Mucosa of gallbladder (tissue), 1 donor: ENCODE measurements at regions not wholly inside any gene's neighbourhood (a gene's known extent, or its start where the extent isn't known, plus 50 kb on each side); places are given as distances from the start of the nearest gene placed in this dataset.
"Not testable (repeated sequence)": the region's sequence is repeated elsewhere in the genome, so short reads cannot be mapped to it uniquely, and the experiment has no call there.

Experiments
- DNase-seq: peaks from one replicate; pipeline ENCODE4 v3.0.0-alpha.2; 2020; ENCODE audit warnings: low spot score
- donor health status: DM: no; HTN: no; CAD: no.

DNA sequence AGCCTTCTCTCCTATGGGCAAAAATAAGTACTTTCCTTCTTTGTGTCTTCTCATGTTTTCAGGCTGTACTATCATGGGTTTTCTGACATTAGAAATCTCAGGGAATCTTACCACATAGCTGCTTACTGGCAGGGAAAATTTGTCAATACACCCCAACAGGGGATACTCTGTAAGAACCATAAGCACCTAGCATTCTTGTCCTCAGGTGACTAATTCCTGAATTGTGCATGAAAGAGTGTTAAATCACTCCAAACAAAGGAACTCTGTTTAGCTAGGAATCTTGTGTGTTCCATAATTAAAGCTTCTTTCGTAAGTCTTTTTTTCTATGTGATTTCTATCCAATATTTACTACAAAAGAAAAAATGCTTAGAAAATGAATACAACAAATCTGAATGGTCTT, 206.7 kb upstream of the POT1 start:
- no peak for DNase-seq

DNA sequence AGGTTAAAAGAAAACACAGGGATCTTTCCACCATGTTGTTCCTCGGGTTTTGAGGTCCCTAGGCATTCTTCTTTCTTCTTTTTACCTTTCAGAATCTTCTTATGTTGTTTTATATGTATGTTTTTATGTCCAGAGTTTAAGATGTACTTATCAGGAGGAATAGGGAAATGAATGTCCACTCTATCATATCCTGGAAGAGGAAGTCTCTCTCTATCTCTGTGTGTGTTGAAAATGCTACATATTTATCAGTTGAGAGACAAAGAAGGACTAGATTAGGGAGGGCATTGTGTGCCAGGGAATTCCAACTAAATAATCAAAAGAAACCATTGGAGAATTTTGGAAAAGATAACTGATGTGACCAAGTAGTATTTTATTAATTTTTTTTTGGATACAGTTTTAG, 200.5 kb upstream of the POT1 start:
- DNase-seq, result no peak

DNA sequence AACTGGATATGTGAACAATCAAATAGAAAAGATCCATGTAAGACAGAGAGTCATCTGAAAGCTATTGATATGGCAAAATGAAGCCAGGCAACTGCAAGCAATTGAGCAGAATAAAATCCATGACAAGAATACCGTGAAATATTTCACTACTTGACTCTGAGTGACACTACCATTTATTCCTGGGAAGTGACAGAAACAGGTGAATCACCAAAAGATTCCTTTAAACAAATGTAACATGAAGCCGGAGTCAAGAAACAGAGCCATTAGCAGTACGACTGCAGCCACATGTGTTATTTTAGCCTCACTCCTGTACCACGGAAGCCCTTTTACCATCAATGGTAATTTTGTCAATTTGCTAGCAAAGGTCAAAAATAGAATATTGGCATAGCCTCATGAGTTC, 197.7 kb upstream of the POT1 start:
- no peak for DNase-seq

DNA sequence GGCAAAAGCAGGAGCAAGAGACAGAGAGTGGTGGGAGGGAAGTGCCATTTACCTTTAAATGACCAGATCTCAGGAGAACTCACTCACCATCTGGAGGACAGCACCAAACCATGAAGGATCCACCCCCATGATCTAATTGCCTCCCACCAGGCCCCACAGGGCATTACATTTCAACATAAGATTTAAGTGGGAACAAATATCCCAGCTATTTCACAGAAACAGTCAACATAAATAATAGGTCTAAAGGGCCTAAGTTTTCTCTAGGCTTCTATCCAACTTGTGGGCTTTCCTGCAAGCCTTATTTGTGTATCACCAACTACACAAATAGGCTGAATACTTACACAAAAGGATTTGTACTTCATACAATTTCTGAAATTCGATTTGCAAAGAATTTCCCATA, 196.8 kb upstream of the POT1 start:
- no peak for DNase-seq

DNA sequence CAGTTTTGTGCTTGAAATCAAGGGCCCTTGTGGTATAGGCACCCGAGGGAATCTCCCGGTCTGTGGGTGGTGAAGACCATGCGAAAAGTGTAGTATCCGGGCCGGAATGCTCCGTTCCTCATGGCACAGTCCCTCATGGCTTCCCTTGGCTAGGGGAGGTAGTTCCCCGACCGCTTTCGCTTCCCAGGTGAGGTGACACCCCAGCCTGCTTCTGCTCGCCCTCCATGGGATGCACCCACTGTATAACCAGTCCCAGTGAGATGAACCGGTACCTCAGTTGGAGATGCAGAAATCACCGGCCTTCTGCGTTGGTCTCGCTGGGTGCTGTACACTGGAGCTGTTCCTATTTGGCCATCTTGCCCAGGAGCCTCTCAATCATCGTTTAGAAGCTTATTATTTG, 195.7 kb upstream of the POT1 start:
- no peak for DNase-seq

DNA sequence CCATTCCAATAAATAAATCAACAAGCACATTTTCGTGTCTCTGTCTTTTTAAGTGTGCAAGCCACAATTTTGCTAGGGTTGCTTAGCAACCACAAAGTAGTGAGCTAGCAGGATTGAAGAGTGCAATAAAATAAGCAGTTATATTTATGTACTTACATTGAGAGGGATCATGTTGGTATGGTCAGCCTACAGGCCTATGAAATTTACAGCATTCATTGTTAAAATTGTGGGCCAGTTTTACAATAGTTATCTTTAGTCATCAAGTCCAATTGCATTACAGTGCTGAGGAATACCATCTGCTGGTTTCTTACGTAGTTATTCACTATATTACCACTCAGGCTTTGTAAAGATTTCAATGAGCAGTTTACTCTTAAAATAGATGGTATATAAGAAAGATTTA, 192.5 kb upstream of the POT1 start:
- DNase-seq, result no peak

DNA sequence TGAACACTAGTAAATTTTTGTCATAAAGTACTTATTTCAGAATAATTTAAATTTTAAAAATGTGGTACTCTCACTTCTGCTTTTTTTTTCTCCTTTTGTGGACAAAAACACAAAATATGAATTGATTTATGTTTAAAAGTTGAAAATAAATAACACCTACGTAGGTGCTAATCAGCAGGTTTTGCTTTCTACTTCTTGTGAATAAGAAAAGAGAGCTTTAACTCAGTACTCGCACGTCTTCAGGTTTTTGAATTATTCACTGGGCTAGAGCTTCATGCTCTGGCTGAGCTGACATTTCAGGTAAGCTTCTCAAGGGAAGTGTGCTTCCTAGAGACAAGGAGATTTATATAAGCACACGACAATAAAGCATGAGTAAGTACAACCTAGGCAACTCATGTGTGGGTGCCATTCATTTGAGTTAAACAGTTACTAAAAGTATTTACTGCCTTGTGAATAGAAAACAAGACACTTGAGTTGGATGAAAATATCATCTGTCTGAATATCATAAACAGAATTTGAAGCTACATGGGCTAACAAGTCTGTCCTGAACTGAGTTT, 190.0 kb upstream of the POT1 start:
- no peak for DNase-seq

DNA sequence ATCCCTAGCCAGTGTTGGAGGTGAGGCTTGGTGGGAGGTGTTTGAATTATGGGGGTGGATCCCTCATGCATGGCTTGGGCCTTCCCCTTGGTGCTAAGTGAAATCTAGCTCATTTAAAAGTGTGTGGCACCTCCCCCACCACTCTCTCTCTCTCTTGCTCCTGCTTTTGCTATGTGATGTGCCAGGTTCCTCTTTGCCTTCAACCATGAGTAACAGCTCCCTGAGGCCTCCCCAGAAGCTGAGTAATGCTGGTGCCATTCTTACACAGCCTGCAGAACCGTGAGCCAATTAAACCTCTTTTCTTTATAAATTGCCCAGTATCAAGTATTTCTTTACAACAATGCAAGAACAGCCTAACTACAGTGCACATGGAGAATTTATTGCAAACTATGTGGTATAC, 188.8 kb upstream of the POT1 start:
- no peak for DNase-seq

DNA sequence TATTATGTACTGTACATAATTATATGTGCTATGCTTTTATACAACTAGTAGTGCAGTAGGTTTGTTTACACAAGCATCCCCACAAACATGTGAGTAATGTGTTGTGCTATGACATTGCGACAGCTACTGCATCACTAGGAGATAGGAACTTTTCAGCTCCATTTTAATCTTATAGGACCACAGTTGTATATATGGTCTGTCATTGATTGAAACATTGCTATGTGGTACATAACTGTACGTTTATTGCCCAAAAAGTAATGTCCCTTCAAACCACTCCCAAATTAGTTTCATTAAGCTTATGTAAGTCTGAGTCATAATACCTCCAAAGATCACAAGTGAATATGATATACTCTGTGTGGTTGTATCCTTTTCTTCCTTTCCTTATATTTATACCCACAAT, 183.2 kb upstream of the POT1 start:
- no peak for DNase-seq

DNA sequence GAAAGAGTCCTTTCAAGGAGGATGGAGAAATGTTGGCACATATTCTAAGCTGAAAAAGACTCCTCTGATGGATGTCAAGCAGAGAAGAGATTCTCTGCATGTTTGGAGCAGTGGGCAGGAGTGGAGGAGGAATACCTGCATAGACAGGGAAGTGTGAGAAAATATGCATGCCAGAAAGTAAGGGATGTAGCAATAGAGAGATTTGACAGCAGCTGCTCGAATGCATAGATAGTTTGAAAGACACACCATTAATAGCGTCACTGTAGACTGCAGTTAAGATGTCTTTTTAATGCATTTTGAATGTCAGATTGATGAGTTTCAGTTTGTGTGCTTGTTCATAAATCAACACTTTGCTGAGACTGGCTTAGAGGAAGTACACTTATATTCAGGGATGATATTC, 169.9 kb upstream of the POT1 start:
- DNase-seq, result no peak

DNA sequence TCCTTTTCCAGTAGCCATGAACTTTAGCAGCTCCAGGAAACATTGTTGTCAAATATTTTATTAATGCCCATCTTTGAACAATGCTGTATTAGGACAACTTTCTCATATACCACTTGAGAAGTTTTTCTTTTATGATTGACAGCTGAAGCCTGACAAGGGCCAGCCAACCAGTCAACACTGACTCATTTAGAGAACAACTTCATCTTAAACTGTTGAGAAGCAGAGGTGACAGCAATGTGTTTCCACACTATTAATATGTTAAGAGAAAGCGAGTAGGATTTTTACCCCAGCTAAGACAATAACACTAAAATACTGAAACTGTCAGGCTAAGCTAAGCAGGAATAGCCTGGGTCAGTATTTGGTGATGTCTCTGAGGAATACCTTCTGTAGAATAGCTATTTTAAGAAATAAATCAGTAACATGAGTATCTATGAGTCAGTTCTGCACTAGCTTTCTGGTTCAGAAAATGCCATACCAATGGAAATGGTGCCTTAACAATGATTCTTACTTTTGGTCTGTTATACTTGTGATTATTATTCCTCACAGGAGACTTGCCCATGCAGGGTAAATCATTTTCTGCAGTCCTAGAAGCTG, 168.8 kb upstream of the POT1 start:
- DNase-seq, result no peak

DNA sequence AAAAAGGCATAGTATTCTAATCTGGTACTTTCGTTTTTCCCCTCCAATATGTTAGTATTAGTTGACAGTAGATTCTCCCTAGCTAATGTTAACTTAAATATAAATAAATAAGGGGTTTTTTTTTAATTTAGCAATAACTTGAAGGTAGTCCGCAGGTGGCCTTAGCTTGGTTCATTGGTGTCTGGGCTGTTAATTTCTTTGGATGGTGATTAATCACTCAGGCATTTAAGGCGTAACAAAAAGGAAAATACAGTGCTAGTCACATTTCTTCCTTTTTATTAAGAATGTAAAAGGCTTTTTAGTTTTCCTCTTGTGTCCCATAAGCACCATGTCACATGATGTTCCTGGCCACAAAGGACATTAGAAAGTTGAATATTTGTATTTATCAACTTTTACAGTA, 161.0 kb upstream of the POT1 start:
- no peak for DNase-seq

DNA sequence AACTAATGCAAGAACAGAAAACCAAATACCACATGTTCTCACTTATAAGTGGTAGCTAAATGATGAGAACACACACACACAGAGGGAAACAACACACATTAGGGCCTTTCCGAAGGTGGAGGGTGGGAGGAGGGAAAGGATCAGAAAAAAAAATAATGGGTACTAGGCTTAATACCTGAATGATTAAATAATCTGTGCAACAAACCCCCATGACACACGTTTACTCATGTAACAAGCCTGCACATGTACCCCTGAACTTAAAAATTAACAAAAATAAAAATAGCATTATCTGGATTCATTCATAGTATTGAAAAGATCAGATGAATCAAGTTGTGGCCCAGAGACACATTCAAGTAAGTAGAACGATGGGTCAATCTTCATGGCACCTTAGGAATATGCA, 159.5 kb upstream of the POT1 start:
- no peak for DNase-seq

DNA sequence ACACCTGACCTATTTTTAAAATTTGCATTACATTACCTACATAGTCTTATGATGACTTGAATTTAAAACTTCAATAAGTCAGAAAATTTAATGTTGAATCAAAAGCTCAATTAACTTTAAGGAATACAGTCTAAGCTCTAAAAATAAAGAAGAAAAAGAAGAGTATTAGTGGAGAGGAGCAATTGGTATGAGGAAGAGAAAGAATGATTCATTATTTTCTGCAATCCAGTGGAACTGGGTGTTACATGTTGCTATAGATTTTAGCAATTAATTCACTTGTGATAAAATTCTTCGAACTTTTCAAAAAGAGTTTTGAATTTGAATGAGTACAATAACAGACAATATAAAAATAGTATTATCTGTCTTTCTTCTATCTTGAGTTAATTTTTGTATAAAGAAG, 158.9 kb upstream of the POT1 start:
- DNase-seq, result no peak

DNA sequence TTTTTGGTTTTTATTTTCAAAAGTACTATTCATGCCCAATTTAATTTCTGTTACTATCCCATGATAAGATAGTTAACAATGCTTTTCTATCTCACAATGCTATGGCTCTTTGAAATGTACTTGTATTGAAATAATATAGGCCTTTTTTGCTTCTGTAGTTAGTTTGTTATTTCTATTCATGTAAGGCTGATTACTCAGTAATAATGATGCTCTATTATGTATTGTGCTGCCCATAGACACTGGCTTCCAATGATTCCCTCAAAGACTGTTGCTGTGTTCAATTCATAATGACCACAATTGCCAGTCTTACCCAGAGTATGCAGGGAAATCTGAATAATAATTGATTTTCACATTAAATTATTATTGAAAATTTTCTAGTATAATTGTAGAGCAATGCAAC, 155.5 kb upstream of the POT1 start:
- DNase-seq, result no peak

DNA sequence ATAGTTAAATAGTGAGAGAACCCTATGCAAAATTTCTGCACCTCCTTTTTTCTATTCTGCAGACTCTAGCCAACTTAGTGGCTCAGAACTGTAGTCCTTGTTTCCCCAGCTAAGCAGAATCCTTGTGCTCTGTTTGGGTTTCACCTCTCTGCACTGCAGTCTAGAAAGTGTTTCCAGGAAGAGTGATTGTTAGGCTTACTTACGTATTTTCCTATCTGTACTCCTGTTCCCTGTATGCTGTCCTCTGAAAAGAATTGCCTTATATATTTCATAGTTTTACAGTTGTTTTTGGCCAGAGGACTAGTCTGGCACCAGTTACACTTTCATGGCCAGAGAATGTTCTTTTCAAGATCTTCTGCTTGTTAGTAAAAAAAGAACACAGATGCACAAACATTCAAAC, 154.6 kb upstream of the POT1 start:
- DNase-seq, result no peak

DNA sequence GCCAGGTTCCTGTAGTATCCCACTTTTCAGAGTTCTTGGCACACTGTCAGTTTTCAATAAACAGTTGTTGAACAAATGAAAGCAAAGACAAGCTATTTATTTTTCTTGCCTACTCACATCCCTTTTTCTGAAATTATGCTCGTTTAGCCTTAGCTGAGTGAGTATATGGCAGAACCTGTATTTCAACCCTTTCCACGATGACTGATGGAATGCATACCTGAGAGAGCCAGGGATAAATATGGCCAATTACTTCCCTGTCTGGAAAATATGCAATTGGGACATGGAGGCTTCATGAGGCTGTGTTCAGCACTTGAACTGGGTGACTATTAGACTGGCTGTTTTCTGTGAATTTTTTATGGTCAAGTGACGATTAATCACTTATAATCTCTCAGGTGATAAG, 144.5 kb upstream of the POT1 start:
- no peak for DNase-seq

DNA sequence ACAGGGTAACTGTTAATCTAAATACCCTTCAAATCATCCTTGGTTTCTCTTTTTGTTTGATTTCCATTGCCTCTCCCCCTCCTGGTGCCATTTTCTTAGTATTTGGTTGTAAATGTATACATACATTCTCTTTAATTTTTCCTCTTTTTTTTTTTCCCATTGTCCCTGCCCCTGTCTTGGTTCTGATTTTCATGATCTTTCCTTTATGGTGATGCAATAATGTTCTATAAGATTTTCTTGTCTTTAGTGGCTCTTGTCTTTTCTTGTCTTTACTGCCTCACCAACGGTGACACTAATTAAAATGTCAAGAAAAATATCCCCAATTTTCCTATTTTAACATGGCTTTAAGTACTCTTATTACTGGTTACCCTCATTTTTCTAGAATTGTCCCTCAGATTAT, 135.9 kb upstream of the POT1 start:
- no peak for DNase-seq

DNA sequence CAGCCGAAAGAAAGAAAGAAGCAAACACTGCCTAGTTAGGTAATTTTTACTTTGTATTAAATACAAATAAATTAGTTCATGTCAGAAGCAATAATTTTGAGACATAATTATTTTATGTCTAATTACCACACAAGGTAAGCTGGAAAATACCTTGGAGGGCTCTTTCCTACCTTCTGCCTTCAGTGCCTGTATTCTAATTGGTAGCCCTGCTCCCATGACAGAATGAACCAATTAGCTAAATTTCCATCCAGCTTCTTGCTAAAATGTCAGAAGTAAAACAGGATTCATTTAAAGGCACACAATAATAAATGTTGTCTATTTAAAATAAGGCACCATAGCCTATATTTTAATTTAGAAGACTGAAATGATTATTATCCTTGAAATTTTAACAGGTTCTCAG, 135.4 kb upstream of the POT1 start:
- DNase-seq, result no peak

DNA sequence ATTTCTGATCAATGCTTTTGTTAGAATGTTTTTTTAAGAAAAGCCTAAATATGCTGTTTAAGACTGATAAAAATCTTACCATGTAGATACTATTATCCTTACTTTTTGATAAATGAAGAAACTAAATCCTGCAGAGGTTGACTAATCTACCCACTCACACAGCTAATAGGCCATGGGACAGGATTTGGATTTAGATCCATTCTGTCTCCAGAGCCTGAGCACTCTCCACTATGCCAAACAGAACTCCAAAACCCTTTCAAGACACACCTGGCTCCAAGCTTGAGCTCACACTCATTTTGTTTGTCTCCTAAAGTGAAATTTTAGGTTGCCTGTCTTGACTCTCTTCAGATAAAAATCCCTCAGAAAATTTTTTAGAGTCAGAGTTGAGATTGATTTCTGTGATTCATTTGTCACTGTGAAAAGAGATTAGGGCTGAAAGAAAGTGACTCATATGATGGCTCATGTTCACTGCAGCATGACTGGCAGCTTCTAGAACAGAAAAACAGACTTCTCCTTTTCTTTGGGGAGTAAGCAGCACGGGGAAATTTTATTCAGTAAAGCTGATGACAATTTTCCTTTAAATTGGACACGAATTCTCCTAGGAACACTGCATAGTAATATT, 132.3 kb upstream of the POT1 start:
- no peak for DNase-seq

DNA sequence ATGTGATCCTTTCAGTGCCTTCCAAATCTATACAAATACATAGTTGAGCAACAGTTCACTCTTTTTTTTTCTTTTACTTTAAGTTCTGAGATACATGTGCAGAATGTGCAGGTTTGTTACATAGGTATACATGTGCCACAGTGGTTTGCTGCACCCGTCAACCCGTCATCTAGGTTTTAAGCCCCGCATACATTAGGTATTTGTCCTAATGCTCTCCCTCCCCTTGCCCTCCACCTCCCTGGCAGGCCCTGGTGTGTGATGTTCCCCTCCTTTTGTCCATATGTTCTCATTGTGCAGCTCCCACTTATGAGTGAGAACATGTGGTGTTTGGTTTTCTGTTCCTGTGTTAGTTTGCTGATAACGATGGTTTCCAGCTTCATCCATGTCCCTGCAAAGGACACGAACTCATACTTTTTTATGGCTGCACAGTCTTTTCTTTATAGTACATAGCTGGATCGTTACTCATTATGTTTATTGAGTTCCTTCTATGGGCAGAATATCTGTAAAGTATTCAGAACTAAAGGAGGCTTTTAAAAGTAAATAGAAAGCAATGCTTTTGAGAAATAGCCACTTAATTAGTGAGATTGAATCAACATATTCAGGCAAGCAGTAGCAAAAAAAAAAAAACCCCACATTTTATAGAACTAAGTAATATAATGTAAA, 131.6 kb upstream of the POT1 start:
- DNase-seq, result not testable (repeated sequence)

DNA sequence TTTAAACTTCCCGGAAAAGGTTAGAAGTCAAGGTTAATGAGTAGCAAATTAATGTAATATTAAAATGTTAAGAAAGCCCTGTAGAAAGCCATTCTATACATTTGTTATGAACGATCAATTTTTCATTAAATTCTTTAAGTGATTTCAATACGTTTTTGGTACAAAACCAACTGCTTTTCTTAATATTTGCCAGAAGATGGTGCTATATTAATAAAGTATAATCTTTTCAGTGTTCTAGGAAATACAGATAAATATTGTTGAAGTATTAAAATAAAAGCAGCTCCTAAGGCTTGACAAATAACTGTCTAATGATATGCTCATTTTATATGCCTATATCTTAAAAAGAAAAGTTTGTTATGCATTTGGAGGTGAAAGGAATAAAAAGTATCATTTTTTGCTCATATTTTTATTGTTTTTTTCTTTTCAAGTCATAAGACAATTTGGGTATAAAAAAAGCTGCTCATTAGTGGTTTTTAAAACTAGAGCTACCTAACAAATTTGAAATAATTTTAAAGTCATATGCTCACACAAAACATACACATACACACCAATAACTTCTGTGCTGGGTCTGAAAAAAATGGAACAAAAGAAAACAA, 130.3 kb upstream of the POT1 start:
- DNase-seq, result no peak

DNA sequence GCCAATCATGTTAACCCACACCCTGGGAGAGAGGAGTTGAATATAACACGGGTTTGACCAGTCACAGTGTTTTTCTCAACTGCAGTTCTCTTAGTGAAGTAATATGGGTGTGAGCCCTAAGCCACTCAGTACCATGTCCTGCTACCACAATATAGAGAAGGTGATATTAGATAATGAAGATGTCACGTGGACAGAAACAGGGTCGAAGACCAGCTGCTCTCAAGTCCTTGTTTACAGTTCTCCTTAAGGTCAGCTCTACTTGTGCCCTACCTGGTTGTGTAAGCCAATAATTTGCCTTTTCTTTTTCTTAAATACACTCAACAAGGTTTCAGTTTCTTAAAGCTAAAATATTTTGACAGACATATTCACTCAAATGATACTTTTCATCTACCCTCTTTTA, 128.3 kb upstream of the POT1 start:
- no peak for DNase-seq
